ENCODE measurements at regions not wholly inside any gene's neighbourhood (a gene's known extent, or its start where the extent isn't known, plus 50 kb on each side); places are given as distances from the start of the nearest gene placed in this dataset.

- TF ChIP-seq CTCF (IDR thresholded peaks at IDR 0.05): no peak
- TF ChIP-seq POLR2A (IDR thresholded peaks at IDR 0.05): no peak
Observed at GRCh38 chr7:427506-428103, 92.0 kb downstream of the PDGFA start.
